ENCODE measurements at regions not wholly inside any gene's neighbourhood (a gene's known extent, or its start where the extent isn't known, plus 50 kb on each side); places are given as distances from the start of the nearest gene placed in this dataset.
"Not testable (repeated sequence)": the region's sequence is repeated elsewhere in the genome, so short reads cannot be mapped to it uniquely, and the experiment has no call there.

DNA sequence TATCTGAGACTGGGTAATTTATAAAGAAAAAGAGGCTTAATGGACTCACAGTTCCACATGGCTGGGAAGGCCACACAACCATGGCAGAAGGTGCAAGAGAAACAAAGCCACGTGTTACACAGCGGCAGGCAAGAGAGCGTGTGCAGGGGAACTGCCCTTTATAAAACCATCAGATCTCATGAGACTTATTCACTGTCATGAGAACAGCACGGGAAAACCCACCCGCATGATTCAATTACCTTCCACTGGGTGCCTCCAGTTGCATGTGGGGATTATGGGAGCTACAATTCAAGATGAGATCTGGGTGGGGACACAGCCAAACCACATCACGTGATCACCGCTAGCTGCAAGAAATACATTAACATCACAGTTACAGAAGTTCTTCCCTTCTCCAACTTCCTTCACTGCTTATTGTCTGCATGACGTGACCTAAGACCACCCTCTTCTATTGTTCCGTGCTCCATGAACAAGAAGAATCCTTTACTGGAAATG lies 84.9 kb upstream of the SMARCA2 start:
- H3K4me2 ChIP-seq (ENCODE audit: low read length); H3K4me3 ChIP-seq (replicated peaks in 1 of 2; ENCODE audit: low read depth in 1 of 2, low read length in 2 of 2); DNase-seq (ENCODE audit: low read depth, low spot score); H3K9ac ChIP-seq (ENCODE audit: low read length); POLR2A ChIA-PET; H4K20me1 ChIP-seq (ENCODE audit: insufficient read depth); H3K79me2 ChIP-seq (ENCODE audit: insufficient read depth, low read length); H3K4me1 ChIP-seq (ENCODE audit: control insufficient read depth in 1 of 2, insufficient read depth in 2 of 2, low read length in 2 of 2); H3K36me3 ChIP-seq (ENCODE audit: control insufficient read depth in 1 of 2, insufficient read depth in 2 of 2, low read length in 2 of 2); H3K9me3 ChIP-seq (ENCODE audit: control insufficient read depth in 1 of 2, insufficient read depth in 1 of 2, low read depth in 1 of 2, low read length in 2 of 2); CTCF ChIA-PET; H3K27ac ChIP-seq (ENCODE audit: low read depth, low read length); H3K9me2 ChIP-seq (ENCODE audit: insufficient read depth); RAD21 ChIA-PET (ENCODE audit: low non-redundant PET in 1 of 2, low total read pairs in 2 of 2, uncharacterized antibody in 2 of 2, unreplicated experiment in 2 of 2); H2AFZ ChIP-seq (ENCODE audit: low read depth, low read length, poor library complexity, severe bottlenecking); BruUV-seq (replicated peaks); intact Hi-C loops (cut with micrococcal nuclease); ATAC-seq: not testable (repeated sequence)
- peaks cover 13% of the 10 kb centered on the region; the same call in 1 of the 2 replicates for H3K27me3 ChIP-seq (ENCODE audit: insufficient read depth, low read length)

DNA sequence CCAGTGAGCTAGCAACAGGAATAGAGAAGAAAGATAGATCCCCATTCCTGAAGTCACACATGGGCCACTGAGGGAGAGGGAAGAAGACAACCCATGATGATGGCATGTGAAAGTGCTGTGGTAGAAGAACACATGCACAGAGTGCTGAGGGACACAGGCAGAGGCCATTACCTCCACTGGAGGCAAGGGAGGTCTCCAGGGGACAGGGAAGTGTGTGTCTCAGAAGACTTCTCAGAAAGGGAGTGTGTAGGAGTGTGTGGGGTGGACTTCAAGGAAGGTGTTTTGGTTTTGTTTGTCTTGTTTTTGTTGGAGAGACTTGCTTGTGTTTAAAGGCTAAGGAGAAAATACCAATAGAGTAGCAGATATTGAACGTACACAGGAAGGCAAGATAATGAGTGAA lies 77.0 kb upstream of the SMARCA2 start:
- no peaks in the 10 kb centered on the region for H3K79me2 ChIP-seq (ENCODE audit: insufficient read depth, low read length)
- H3K4me1 ChIP-seq (ENCODE audit: control insufficient read depth in 1 of 2, insufficient read depth in 2 of 2, low read length in 2 of 2), result no peaks in the 10 kb centered on the region
- ATAC-seq (no peak), DNase-seq (ENCODE audit: low read depth, low spot score) (no peak)
- H3K4me3 ChIP-seq (replicated peaks in 1 of 2; ENCODE audit: low read depth in 1 of 2, low read length in 2 of 2), result no peak overlapping the region
- H2AFZ ChIP-seq (ENCODE audit: low read depth, low read length, poor library complexity, severe bottlenecking), result no peak overlapping the region
- H4K20me1 ChIP-seq (ENCODE audit: insufficient read depth), result no peaks in the 10 kb centered on the region
- H3K36me3 ChIP-seq (ENCODE audit: control insufficient read depth in 1 of 2, insufficient read depth in 2 of 2, low read length in 2 of 2), result no peaks in the 10 kb centered on the region
- no peaks in the 10 kb centered on the region for H3K9me3 ChIP-seq (ENCODE audit: control insufficient read depth in 1 of 2, insufficient read depth in 1 of 2, low read depth in 1 of 2, low read length in 2 of 2)
- CTCF ChIA-PET, result no interaction called here
- no TSS peak for BruUV-seq (replicated peaks)
- H3K27ac ChIP-seq (ENCODE audit: low read depth, low read length), result no peak overlapping the region
- RAD21 ChIA-PET (ENCODE audit: low non-redundant PET in 1 of 2, low total read pairs in 2 of 2, uncharacterized antibody in 2 of 2, unreplicated experiment in 2 of 2), result no interaction called here
- H3K9me2 ChIP-seq (ENCODE audit: insufficient read depth), result no peaks in the 10 kb centered on the region
- no peaks in the 10 kb centered on the region for H3K27me3 ChIP-seq (ENCODE audit: insufficient read depth, low read length)
- POLR2A ChIA-PET, result no interaction called here
- TF ChIP-seq, protein P1, sequence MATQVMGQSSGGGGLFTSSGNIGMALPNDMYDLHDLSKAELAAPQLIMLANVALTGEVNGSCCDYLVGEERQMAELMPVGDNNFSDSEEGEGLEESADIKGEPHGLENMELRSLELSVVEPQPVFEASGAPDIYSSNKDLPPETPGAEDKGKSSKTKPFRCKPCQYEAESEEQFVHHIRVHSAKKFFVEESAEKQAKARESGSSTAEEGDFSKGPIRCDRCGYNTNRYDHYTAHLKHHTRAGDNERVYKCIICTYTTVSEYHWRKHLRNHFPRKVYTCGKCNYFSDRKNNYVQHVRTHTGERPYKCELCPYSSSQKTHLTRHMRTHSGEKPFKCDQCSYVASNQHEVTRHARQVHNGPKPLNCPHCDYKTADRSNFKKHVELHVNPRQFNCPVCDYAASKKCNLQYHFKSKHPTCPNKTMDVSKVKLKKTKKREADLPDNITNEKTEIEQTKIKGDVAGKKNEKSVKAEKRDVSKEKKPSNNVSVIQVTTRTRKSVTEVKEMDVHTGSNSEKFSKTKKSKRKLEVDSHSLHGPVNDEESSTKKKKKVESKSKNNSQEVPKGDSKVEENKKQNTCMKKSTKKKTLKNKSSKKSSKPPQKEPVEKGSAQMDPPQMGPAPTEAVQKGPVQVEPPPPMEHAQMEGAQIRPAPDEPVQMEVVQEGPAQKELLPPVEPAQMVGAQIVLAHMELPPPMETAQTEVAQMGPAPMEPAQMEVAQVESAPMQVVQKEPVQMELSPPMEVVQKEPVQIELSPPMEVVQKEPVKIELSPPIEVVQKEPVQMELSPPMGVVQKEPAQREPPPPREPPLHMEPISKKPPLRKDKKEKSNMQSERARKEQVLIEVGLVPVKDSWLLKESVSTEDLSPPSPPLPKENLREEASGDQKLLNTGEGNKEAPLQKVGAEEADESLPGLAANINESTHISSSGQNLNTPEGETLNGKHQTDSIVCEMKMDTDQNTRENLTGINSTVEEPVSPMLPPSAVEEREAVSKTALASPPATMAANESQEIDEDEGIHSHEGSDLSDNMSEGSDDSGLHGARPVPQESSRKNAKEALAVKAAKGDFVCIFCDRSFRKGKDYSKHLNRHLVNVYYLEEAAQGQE (IDR thresholded peaks at IDR 0.05; ENCODE audit: low read depth), result no peak
- no peak for TF ChIP-seq FOSL1 (IDR thresholded peaks at IDR 0.05; ENCODE audit: low read depth)
- TF ChIP-seq, protein P2, sequence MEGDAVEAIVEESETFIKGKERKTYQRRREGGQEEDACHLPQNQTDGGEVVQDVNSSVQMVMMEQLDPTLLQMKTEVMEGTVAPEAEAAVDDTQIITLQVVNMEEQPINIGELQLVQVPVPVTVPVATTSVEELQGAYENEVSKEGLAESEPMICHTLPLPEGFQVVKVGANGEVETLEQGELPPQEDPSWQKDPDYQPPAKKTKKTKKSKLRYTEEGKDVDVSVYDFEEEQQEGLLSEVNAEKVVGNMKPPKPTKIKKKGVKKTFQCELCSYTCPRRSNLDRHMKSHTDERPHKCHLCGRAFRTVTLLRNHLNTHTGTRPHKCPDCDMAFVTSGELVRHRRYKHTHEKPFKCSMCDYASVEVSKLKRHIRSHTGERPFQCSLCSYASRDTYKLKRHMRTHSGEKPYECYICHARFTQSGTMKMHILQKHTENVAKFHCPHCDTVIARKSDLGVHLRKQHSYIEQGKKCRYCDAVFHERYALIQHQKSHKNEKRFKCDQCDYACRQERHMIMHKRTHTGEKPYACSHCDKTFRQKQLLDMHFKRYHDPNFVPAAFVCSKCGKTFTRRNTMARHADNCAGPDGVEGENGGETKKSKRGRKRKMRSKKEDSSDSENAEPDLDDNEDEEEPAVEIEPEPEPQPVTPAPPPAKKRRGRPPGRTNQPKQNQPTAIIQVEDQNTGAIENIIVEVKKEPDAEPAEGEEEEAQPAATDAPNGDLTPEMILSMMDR (IDR thresholded peaks at IDR 0.05 in 2 of 3, conservative IDR thresholded peaks at IDR 0.05 in 1 of 3; ENCODE audit: borderline replicate concordance in 1 of 3, insufficient read depth in 1 of 3, low read depth in 2 of 3, low read length in 2 of 3), result no peak
- no peak for TF ChIP-seq ELF1 (IDR thresholded peaks at IDR 0.05; ENCODE audit: borderline replicate concordance, low read depth)
- no peak for TF ChIP-seq EZH2phosphoT487 (IDR thresholded peaks at IDR 0.05; ENCODE audit: borderline replicate concordance)
- TF ChIP-seq JUND (IDR thresholded peaks at IDR 0.05), result no peak
- no peak for TF ChIP-seq RAD21 (IDR thresholded peaks at IDR 0.05; ENCODE audit: low read depth)
- TF ChIP-seq SRF (IDR thresholded peaks at IDR 0.05; ENCODE audit: low read depth), result no peak
- no peak for TF ChIP-seq SP1 (IDR thresholded peaks at IDR 0.05; ENCODE audit: low read depth)
- TF ChIP-seq ZFX (IDR thresholded peaks at IDR 0.05), result no peak
- no peak for TF ChIP-seq YY1 (IDR thresholded peaks at IDR 0.05; ENCODE audit: extremely low read depth, insufficient replicate concordance, low read depth, low read length)
- TF ChIP-seq ZNF274 (IDR thresholded peaks at IDR 0.05; ENCODE audit: low read depth, low read length), result no peak
- TF ChIP-seq CEBPB (IDR thresholded peaks at IDR 0.05; ENCODE audit: low read depth), result no peak
- H3K4me2 ChIP-seq (ENCODE audit: low read length), result no peak overlapping the region
- no peak overlapping the region for H3K9ac ChIP-seq (ENCODE audit: low read length)
- intact Hi-C loops (cut with micrococcal nuclease), result no loop called here

Measured in HCT116 (cell line).